ENCODE measurements at regions not wholly inside any gene's neighbourhood (a gene's known extent, or its start where the extent isn't known, plus 50 kb on each side); places are given as distances from the start of the nearest gene placed in this dataset.

- no peak for TF ChIP-seq CTCF (conservative IDR thresholded peaks at IDR 0.05; ENCODE audit: low read depth, low read length)
- TF ChIP-seq EZH2phosphoT487 (IDR thresholded peaks at IDR 0.05; ENCODE audit: borderline replicate concordance, low read length), result no peak
- TF ChIP-seq EZH2 (IDR thresholded peaks at IDR 0.05; ENCODE audit: low read length, unreplicated experiment), result no peak
Observed at GRCh38 chr12:93056971-93057535, 128.0 kb upstream of the EEA1 start.

Data from PC-3 (cell line).